Immature natural killer cell (primary cell): ENCODE measurements at regions not wholly inside any gene's neighbourhood (a gene's known extent, or its start where the extent isn't known, plus 50 kb on each side); places are given as distances from the start of the nearest gene placed in this dataset.

ENCODE experiments used
- DNase-seq, 3 donors: peaks; one replicate each; pipeline ENCODE4 v3.0.0; 2022; ENCODE audit warnings: mixed read lengths in 1 of 3
- H3K27ac Mint-ChIP-seq, 6 donors: one replicate each; pipeline ENCODE4 v1.8.0; 2020; ENCODE audit warnings: mixed read lengths in 6 of 6, mild to moderate bottlenecking in 5 of 6, inconsistent platforms in 4 of 6, moderate library complexity in 3 of 6
- H3K27me3 Mint-ChIP-seq, 3 donors: one replicate each; pipeline ENCODE4 v1.8.0; 2020 to 2021; ENCODE audit warnings: low read depth in 3 of 3, mild to moderate bottlenecking in 3 of 3, mixed read lengths in 3 of 3, moderate library complexity in 3 of 3, inconsistent platforms in 1 of 3
- H3K36me3 Mint-ChIP-seq, 3 donors: one replicate each; pipeline ENCODE4 v1.8.0; 2020; ENCODE audit warnings: mixed read lengths in 3 of 3, inconsistent platforms in 2 of 3, mild to moderate bottlenecking in 2 of 3
- H3K4me1 Mint-ChIP-seq, 2 donors: one replicate each; pipeline ENCODE4 v1.8.0; 2020; ENCODE audit warnings: inconsistent platforms in 2 of 2, mild to moderate bottlenecking in 2 of 2, mixed read lengths in 2 of 2, moderate library complexity in 1 of 2
- H3K4me3 Mint-ChIP-seq, 5 donors: one replicate each; pipeline ENCODE4 v1.8.0; 2020; ENCODE audit warnings: mild to moderate bottlenecking in 5 of 5, mixed read lengths in 5 of 5, inconsistent platforms in 3 of 5, moderate library complexity in 3 of 5
- H3K9me3 Mint-ChIP-seq, 6 donors: one replicate each; pipeline ENCODE4 v1.8.0; 2020; ENCODE audit warnings: mild to moderate bottlenecking in 6 of 6, mixed read lengths in 6 of 6, inconsistent platforms in 4 of 6, moderate library complexity in 3 of 6

- Mint-ChIP-seq H3K36me3 (no peaks in the 10 kb centered on the region), H3K4me1 (no peaks in the 10 kb centered on the region), H3K9me3 (no peaks in the 10 kb centered on the region), H3K27ac (no peak overlapping the region), H3K27me3 (peaks cover 0 to 2% (median 1%) of the 10 kb centered on the region in 3 donors), H3K4me3 (no peak overlapping the region)
- no peak for DNase-seq
Measured at GRCh38 chr10:128318913-128319312, 192.7 kb upstream of the MKI67 start.

- Mint-ChIP-seq H3K27ac (no peak overlapping the region), H3K4me3 (no peak overlapping the region), H3K27me3 (peaks cover 1 to 8% (median 2%) of the 10 kb centered on the region in 3 donors), H3K4me1 (no peaks in the 10 kb centered on the region), H3K9me3 (no peaks in the 10 kb centered on the region), H3K36me3 (no peaks in the 10 kb centered on the region)
- no peak for DNase-seq
Measured at GRCh38 chr10:128322106-128322505, 195.9 kb upstream of the MKI67 start.

- Mint-ChIP-seq H3K27me3 (peaks cover 1 to 8% (median 2%) of the 10 kb centered on the region in 3 donors), H3K9me3 (no peaks in the 10 kb centered on the region), H3K4me1 (no peaks in the 10 kb centered on the region), H3K4me3 (no peak overlapping the region), H3K36me3 (no peaks in the 10 kb centered on the region), H3K27ac (no peak overlapping the region)
- no peak for DNase-seq
Measured at GRCh38 chr10:128322950-128323349, 196.7 kb upstream of the MKI67 start.

- Mint-ChIP-seq H3K4me1 (no peaks in the 10 kb centered on the region), H3K27ac (no peak overlapping the region), H3K4me3 (no peak overlapping the region), H3K27me3 (peaks cover 1 to 7% (median 2%) of the 10 kb centered on the region in 3 donors), H3K36me3 (no peaks in the 10 kb centered on the region), H3K9me3 (no peaks in the 10 kb centered on the region)
- DNase-seq = no peak
Measured at GRCh38 chr10:128324058-128324827, 198.0 kb upstream of the MKI67 start.

- Mint-ChIP-seq H3K4me1 (no peaks in the 10 kb centered on the region), H3K27me3 (peaks cover 0 to 8% (median 2%) of the 10 kb centered on the region in 3 donors), H3K4me3 (no peak overlapping the region), H3K27ac (no peak overlapping the region), H3K36me3 (no peaks in the 10 kb centered on the region), H3K9me3 (no peaks in the 10 kb centered on the region)
- DNase-seq = no peak
Measured at GRCh38 chr10:128325788-128326187, 199.6 kb upstream of the MKI67 start.

- H3K4me3 Mint-ChIP-seq = no peak overlapping the region
- no peak for DNase-seq
- H3K9me3 Mint-ChIP-seq = no peaks in the 10 kb centered on the region
- no peaks in the 10 kb centered on the region for H3K36me3 Mint-ChIP-seq
- H3K4me1 Mint-ChIP-seq = no peaks in the 10 kb centered on the region
- H3K27ac Mint-ChIP-seq = no peak overlapping the region
- H3K27me3 Mint-ChIP-seq = peaks cover 0 to 8% (median 2%) of the 10 kb centered on the region in 3 donors
Measured at GRCh38 chr10:128326251-128326650, 200.0 kb upstream of the MKI67 start.

- Mint-ChIP-seq H3K9me3 (no peaks in the 10 kb centered on the region), H3K27me3 (peaks cover 0 to 11% (median 2%) of the 10 kb centered on the region in 3 donors), H3K4me3 (no peak overlapping the region), H3K27ac (no peak overlapping the region), H3K36me3 (no peaks in the 10 kb centered on the region), H3K4me1 (no peaks in the 10 kb centered on the region)
- no peak for DNase-seq
Measured at GRCh38 chr10:128326851-128327250, 200.6 kb upstream of the MKI67 start.

GRCh38 chr10:128336401-128336800, 210.2 kb upstream of the MKI67 start:
- Mint-ChIP-seq H3K4me3 (no peak overlapping the region), H3K36me3 (no peaks in the 10 kb centered on the region), H3K27ac (no peak overlapping the region), H3K27me3 (peaks cover 5 to 24% (median 11%) of the 10 kb centered on the region in 3 donors), H3K4me1 (no peaks in the 10 kb centered on the region), H3K9me3 (no peaks in the 10 kb centered on the region)
- no peak for DNase-seq

GRCh38 chr10:128337860-128338378, 211.7 kb upstream of the MKI67 start:
- H3K4me1 Mint-ChIP-seq = no peaks in the 10 kb centered on the region

GRCh38 chr10:128338951-128339350, 212.7 kb upstream of the MKI67 start:
- H3K27ac Mint-ChIP-seq = no peak overlapping the region
- no peak for DNase-seq
- peaks cover 6 to 22% (median 8%) of the 10 kb centered on the region in 3 donors for H3K27me3 Mint-ChIP-seq
- H3K4me3 Mint-ChIP-seq = no peak overlapping the region
- peaks cover 0 to 4% (median 0%) of the 10 kb centered on the region in 6 donors for H3K9me3 Mint-ChIP-seq
- H3K36me3 Mint-ChIP-seq = no peaks in the 10 kb centered on the region
- no peaks in the 10 kb centered on the region for H3K4me1 Mint-ChIP-seq

More at GRCh38 chr10:128337860-128338378, 211.7 kb upstream of the MKI67 start:
- Mint-ChIP-seq H3K36me3 (no peaks in the 10 kb centered on the region), H3K9me3 (no peaks in the 10 kb centered on the region), H3K4me3 (no peak overlapping the region), H3K27ac (no peak overlapping the region), H3K27me3 (peaks cover 5 to 21% (median 11%) of the 10 kb centered on the region in 3 donors)
- no peak for DNase-seq

- no peak for DNase-seq
- Mint-ChIP-seq H3K4me3 (no peak overlapping the region), H3K27ac (no peak overlapping the region), H3K9me3 (peaks cover 0 to 4% (median 0%) of the 10 kb centered on the region in 6 donors), H3K27me3 (peaks cover 7 to 22% (median 12%) of the 10 kb centered on the region in 3 donors), H3K4me1 (no peaks in the 10 kb centered on the region), H3K36me3 (no peaks in the 10 kb centered on the region)
Measured at GRCh38 chr10:128339753-128340152, 213.5 kb upstream of the MKI67 start.

GRCh38 chr10:128345353-128345752, 219.1 kb upstream of the MKI67 start:
- DNase-seq = no peak
- Mint-ChIP-seq H3K9me3 (peaks cover 0 to 4% (median 0%) of the 10 kb centered on the region in 6 donors), H3K36me3 (no peaks in the 10 kb centered on the region), H3K4me1 (no peaks in the 10 kb centered on the region), H3K27ac (no peak overlapping the region), H3K4me3 (no peak overlapping the region), H3K27me3 (peaks cover 4 to 22% (median 13%) of the 10 kb centered on the region in 3 donors)

- H3K9me3 Mint-ChIP-seq = no peaks in the 10 kb centered on the region
- no peak for DNase-seq
- H3K36me3 Mint-ChIP-seq = no peaks in the 10 kb centered on the region
- H3K27ac Mint-ChIP-seq = no peak overlapping the region
- peaks cover 0 to 13% (median 7%) of the 10 kb centered on the region in 3 donors for H3K27me3 Mint-ChIP-seq
- H3K4me1 Mint-ChIP-seq = no peaks in the 10 kb centered on the region
- H3K4me3 Mint-ChIP-seq = no peak overlapping the region
Measured at GRCh38 chr10:128360783-128361182, 234.6 kb upstream of the MKI67 start.

- Mint-ChIP-seq H3K9me3 (peaks cover 0 to 1% (median 0%) of the 10 kb centered on the region in 6 donors), H3K27ac (no peak overlapping the region), H3K4me3 (no peak overlapping the region)
Measured at GRCh38 chr10:128361487-128361886, 235.3 kb upstream of the MKI67 start.

More at GRCh38 chr10:128361487-128361886, 235.3 kb upstream of the MKI67 start:
- Mint-ChIP-seq H3K4me1 (no peaks in the 10 kb centered on the region), H3K27me3 (peaks cover 0 to 13% (median 7%) of the 10 kb centered on the region in 3 donors), H3K36me3 (no peaks in the 10 kb centered on the region)
- DNase-seq = no peak
